HEK293T (cell line): ENCODE measurements at regions not wholly inside any gene's neighbourhood (a gene's known extent, or its start where the extent isn't known, plus 50 kb on each side); places are given as distances from the start of the nearest gene placed in this dataset.

Experiments
- ARNT ChIP-seq: fragments of 450-650 bp; IDR thresholded peaks from 2 replicates; pipeline ENCODE4 v1.6.1; 2017; ENCODE audit warnings: mild to moderate bottlenecking
- BHLHE40 ChIP-seq: fragments of 450-650 bp; IDR thresholded peaks from 2 replicates; pipeline ENCODE4 v1.6.1; 2016; ENCODE audit warnings: mild to moderate bottlenecking, moderate library complexity, borderline replicate concordance
- CTBP1 ChIP-seq: fragments of 450-650 bp; IDR thresholded peaks from 2 replicates; pipeline ENCODE4 v1.6.1; 2016; ENCODE audit warnings: borderline replicate concordance
- ELF4 ChIP-seq: fragments of 450-650 bp; IDR thresholded peaks from 2 replicates; pipeline ENCODE4 v1.6.1; 2017; ENCODE audit warnings: antibody characterized with exemption
- FOXA1 ChIP-seq: fragments of 450-650 bp; IDR thresholded peaks from 2 replicates; pipeline ENCODE4 v1.6.1; 2016; ENCODE audit warnings: mild to moderate bottlenecking
- FOXK2 ChIP-seq: fragments of 450-650 bp; IDR thresholded peaks from 2 replicates; pipeline ENCODE4 v1.6.1; 2016; ENCODE audit warnings: mild to moderate bottlenecking
- FOXM1 ChIP-seq: fragments of 450-650 bp; IDR thresholded peaks from 2 replicates; pipeline ENCODE4 v1.6.1; 2017; ENCODE audit warnings: mild to moderate bottlenecking, borderline replicate concordance
- HDGF ChIP-seq: fragments of 450-650 bp; IDR thresholded peaks from 2 replicates; pipeline ENCODE4 v1.6.1; 2017; ENCODE audit warnings: antibody characterized with exemption, borderline replicate concordance
- NFRKB ChIP-seq: fragments of 450-650 bp; IDR thresholded peaks from 2 replicates; pipeline ENCODE4 v1.6.1; 2016; ENCODE audit warnings: mild to moderate bottlenecking, moderate library complexity
- PKNOX1 ChIP-seq: fragments of 450-650 bp; IDR thresholded peaks from 2 replicates; pipeline ENCODE4 v1.6.1; 2016
- SP1 ChIP-seq: fragments of 450-650 bp; IDR thresholded peaks from 2 replicates; pipeline ENCODE4 v1.6.1; 2017
- SUZ12 ChIP-seq: fragments of 450-650 bp; IDR thresholded peaks from 2 replicates; pipeline ENCODE4 v1.6.1; 2016; ENCODE audit warnings: mild to moderate bottlenecking
- TARDBP ChIP-seq: fragments of 450-650 bp; IDR thresholded peaks from 2 replicates; pipeline ENCODE4 v1.6.1; 2016
- ZNF384 ChIP-seq: fragments of 450-650 bp; IDR thresholded peaks from 2 replicates; pipeline ENCODE4 v1.6.1; 2016

GRCh38 chr20:22312744-22313346 lies 271.5 kb downstream of the FOXA2 start:
- TF ChIP-seq ARNT = no peak
- no peak for TF ChIP-seq NFRKB
- no peak for TF ChIP-seq FOXA1
- no peak for TF ChIP-seq SP1
- no peak for TF ChIP-seq PKNOX1
- no peak for TF ChIP-seq TARDBP
- TF ChIP-seq SUZ12 = no peak
- no peak for TF ChIP-seq FOXM1
- no peak for TF ChIP-seq CTBP1
- no peak for TF ChIP-seq ZNF384
- no peak for TF ChIP-seq FOXK2
- TF ChIP-seq BHLHE40 = no peak
- TF ChIP-seq HDGF = no peak
- no peak for TF ChIP-seq ELF4
